AG09319 (cell line): ENCODE measurements at regions not wholly inside any gene's neighbourhood (a gene's known extent, or its start where the extent isn't known, plus 50 kb on each side); places are given as distances from the start of the nearest gene placed in this dataset.

ENCODE experiments used
- DNase-seq: peaks from one replicate; pipeline ENCODE4 v3.0.0-alpha.2; 2010; ENCODE audit warnings: low read depth; ENCODE audit errors: extremely low read depth
- CTCF ChIP-seq: IDR thresholded peaks from 2 replicates; pipeline ENCODE4 v1.5.1; 2011; ENCODE audit warnings: low read depth, mild to moderate bottlenecking, inconsistent platforms, low read length, moderate library complexity

- DNase-seq, result no peak
- no peak for TF ChIP-seq CTCF
Measured at GRCh38 chr15:69513986-69514385, 61.4 kb downstream of the RPLP1 start.

GRCh38 chr15:69515508-69515907 lies 62.9 kb downstream of the RPLP1 start:
- DNase-seq, result no peak
- TF ChIP-seq CTCF, result no peak

- DNase-seq, result no peak
- no peak for TF ChIP-seq CTCF
Measured at GRCh38 chr15:69515926-69516325, 63.3 kb downstream of the RPLP1 start.

GRCh38 chr15:69517052-69517451 lies 64.4 kb downstream of the RPLP1 start:
- TF ChIP-seq CTCF, result no peak
- DNase-seq, result no peak

- DNase-seq, result no peak
- no peak for TF ChIP-seq CTCF
Measured at GRCh38 chr15:69518806-69519205, 66.2 kb downstream of the RPLP1 start.

- DNase-seq, result no peak
- no peak for TF ChIP-seq CTCF
Measured at GRCh38 chr15:69520067-69520466, 67.4 kb downstream of the RPLP1 start.

- DNase-seq, result no peak
- TF ChIP-seq CTCF, result no peak
Measured at GRCh38 chr15:69522361-69522760, 69.7 kb downstream of the RPLP1 start.
